GM04504 (cell line): ENCODE measurements at regions not wholly inside any gene's neighbourhood (a gene's known extent, or its start where the extent isn't known, plus 50 kb on each side); places are given as distances from the start of the nearest gene placed in this dataset.
"Not testable (repeated sequence)": the region's sequence is repeated elsewhere in the genome, so short reads cannot be mapped to it uniquely, and the experiment has no call there.

Source experiments
- DNase-seq: peaks from one replicate; pipeline ENCODE4 v3.0.0-alpha.2; 2012; ENCODE audit warnings: low read depth

DNA sequence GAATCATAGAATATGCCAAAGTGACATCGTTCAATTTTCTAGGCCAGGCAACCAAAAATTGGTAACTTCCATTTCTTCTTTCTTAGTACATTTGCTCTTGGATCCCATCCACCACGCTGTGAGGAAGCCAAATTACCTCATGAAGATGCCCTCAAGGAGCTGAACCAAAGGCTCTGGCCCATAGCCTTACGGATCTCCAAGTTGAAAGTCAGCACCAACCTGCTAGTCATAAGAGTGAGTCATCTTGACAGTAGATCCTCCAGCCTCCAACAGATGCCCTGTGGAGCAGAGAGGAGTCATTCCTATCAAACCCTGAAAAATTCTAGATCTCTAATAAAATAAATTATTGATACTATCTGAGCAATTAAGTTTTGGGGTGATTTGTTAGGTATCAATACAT lies 322.5 kb upstream of the COL8A1 start:
- DNase-seq = no peak

DNA sequence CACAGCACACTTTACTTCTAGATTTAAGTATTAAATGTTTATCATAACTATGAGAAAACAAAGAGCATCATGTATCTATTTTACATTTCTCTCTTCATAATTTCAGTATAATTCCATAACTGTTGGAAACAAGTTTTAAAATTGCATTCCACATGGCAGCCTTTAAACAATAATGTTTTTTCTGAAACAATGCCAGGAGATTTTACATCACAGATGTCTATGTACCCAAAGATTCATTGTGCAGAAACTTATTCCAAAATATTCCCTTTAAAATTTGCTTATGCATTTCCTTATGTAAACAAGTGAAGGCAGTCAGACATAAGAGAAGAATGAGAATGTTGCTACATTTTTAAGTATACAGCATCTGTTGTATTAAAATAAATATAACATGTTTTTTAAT lies 324.9 kb upstream of the COL8A1 start:
- DNase-seq = no peak

DNA sequence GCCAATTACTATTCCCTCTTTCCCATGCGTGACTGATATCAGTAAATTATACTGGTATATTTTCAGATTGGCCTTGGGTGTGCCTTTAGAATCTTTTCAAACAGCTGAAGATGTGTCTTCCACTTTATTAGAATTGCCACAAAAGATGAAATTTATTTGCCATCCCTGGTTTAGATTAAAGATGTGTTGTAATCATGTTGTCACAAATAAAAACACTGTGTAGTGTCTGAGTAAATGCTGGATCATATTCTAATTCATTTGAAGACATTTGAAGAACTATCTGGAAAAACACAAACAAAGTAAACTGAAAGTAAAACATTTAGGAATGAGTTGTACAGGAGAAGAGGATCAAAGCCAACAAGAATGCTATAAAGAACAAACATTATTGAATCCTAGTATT lies 339.7 kb upstream of the COL8A1 start:
- no peak for DNase-seq

DNA sequence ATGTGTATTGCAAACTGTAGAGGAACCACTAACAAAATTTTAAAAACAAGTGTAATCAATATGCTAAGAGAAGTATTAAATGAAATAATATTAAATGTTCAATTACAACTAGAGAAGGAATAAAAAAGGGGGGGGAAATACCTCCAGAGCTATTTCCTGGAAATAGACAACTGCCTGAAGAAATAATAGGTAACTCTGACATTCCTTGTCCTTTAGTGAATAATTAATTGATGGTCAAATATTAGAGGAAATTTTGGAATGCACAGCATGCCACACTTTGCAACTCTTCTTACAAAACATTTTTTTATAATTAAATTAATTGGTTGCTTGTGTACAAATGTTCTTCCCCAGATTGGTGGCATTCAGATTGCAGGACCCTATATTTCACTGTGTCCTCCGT lies 342.6 kb upstream of the COL8A1 start:
- no peak for DNase-seq

DNA sequence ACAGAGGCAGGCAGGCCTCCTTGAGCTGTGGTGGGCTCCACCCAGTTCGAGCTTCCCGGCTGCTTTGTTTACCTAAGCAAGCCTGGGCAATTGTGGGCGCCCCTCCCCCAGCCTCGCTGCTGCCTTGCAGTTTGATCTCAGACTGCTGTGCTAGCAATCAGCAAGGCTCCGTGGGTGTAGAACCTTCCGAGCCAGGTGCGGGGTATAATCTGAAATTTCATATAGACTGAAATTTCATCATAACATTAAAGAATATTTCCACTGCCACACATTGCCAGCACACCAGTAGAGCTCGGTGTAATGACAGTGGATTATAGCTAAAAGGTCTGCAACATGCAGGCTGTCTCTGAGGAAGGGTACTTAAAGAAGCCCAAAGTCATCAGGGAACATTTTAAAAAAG lies 344.3 kb upstream of the COL8A1 start:
- DNase-seq = not testable (repeated sequence)

DNA sequence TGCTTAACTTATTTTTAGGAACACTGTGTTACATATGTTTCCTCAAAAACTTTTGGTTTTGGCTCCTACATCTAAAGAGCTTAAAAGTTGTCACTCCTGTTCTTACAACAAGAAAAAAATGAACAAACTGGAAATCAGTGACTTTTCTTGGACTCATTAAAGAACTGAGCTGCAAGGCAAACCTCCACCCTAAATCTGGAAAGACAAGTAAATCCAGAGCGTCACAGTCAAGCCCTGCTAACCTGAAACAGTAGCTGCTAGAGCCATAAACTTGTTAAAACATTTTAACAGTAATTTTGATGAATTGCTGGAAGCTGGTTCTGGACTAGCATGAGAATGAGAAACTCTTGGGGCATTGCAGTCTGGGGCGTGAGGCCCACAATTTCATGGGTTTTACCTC lies 350.5 kb upstream of the COL8A1 start:
- no peak for DNase-seq

DNA sequence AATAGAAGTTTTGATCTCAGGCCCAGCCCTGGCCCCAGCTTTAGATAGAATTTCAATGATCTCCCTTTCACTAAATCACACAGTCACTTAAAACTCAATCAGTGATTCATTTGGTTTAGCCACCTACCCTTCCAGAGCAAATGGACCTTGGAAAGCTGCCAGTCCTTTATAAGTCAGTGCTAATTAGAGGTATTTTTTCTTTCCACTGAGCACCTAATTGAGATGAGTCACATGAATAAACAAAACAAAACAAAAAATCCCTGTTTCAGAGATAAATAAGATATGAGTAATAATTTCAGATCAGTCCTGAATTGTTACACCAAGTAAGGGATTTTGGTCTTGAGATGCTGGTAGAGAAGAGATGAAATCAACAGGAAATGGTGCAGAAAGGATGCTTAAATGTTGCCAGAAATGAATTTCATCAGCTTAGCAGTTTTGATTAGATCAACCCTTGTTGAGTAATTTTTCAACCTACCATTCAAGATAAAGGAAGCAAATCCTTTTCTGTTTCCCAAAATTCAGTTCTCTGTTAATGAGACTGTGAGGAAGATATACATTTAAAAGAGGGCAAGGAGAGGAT lies 352.0 kb upstream of the COL8A1 start:
- no peak for DNase-seq

DNA sequence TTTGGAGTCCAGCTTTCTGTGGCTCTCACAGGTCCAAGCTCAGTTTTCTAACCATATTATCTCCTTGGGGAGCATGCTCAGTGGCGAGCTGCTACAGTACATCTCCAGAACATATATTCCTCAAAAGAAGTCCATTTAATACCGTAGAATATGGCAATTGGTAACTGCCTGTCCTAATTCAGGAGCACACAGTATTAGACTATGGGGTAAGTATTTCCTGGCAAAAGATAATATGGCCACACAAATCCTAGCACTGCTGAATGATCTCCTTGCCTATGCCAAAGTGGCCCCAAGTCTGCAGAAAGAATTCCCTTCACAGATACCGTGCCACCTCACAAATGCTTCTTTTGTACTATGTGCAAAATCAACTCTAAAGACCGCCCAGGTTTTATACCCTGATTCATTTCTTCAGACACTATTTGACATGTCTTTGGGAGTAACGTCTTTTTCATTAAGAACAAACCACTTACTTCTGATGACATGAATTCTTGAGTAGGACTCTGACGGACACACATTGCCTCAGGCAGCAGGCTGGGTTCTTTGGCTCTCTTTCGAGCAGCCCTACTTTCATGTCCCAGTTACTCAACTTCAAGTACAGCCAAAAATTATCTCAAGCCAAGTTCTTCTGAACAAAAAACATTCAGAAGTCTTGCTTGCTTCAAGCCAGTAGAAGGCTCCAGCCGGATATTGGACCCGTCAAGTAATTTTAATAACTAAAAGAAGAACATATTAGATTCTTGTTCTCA lies 368.3 kb upstream of the DCBLD2 start:
- no peak for DNase-seq

DNA sequence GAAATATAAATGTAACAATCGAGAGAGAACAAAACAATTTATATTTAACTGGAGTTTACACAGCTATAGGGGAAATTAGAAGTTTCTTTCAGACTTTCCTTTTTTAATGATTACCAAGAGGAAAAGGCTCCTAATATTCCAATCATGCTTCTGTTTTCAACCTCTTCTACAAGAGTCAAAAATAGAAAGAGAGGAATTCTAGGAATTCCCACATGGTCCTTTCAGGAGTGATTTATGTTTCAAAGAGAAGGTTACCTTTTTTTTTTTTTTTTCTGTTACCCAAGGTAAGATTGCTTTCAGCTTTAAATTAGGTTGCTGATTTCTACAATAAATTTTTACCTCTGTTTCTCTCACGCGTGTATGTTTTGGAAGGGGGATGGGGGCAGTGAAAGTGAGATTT lies 355.3 kb upstream of the DCBLD2 start:
- no peak for DNase-seq

DNA sequence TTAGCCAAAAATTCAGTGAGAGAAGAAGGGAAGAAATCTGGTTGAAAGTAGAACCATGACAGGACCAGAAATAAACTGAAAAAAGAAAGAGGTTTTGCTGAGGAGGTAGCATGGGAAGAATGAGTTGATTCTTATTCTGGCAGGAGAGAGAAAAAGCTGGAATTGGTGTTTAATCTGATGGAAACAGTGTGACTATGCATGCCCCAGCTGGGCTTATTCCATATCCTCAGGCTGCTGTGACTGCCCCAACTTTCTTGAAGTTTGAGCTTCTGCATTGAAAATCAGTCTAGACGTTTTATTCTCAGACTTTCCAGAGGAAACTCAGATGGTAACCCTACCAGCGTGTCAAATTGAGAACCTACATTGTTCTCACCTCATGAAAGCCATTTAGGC lies 352.5 kb upstream of the DCBLD2 start:
- no peak for DNase-seq

DNA sequence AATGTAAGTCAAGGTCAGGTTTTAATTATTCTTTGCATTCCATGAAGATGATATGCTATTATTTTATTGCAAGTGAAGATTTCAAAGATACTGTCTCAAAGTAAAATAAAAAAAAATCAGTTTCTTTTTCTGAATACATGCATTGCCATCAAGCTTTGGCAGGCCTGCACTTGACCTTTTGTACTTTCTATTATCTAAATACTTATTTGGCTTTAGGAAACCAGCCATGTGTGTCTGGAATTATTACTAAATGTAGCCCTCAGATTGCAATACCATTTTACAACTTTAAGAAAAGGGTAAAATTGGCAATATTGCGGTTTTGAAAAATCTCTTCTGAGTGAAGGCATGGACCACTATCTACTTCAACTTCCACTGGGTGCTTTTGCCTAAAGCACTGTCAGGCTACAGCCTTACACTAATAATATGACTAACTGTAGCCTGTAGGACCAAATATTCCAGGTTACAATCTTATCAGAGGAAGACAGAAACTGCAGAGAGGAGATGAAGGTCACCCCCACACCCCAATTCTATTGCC lies 349.4 kb upstream of the DCBLD2 start:
- no peak for DNase-seq

DNA sequence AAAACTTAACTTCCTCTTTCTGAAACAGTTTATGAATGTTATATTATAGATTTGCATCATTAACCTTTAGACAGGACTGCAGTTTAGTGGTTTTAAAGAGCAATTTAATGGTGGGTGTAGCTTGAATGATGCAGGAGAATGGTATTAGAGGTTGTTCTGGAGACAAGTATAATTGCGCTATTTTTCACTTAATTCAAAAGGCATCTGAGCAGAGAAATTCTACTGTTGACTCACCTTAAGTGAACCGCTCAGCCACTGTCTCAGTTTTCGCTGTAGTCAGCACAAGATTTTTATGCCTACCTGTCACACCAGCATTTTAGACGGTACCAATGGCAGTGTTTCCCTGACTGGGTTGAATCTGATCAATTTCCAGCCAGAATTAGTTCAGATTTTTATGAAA lies 348.8 kb upstream of the DCBLD2 start:
- DNase-seq = no peak

DNA sequence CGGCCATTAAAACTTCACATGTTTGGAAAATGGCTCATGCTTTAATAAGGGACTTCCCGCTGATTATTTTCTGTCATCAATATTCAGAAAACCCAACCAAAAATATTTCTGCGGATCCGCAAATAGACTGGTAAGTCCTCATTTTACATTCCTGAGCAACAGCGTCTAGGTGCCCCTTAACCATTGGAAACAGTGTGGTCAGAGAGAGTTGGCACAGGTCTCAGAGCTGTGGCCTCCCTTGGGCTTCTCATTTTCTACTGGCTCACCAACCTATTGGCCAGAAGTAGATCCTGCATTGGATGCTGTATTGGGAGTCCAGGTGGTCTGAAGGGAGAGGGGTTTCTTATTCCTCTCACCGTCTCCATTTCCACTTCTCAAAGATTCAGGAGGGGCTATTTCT lies 348.1 kb upstream of the DCBLD2 start:
- DNase-seq = no peak

DNA sequence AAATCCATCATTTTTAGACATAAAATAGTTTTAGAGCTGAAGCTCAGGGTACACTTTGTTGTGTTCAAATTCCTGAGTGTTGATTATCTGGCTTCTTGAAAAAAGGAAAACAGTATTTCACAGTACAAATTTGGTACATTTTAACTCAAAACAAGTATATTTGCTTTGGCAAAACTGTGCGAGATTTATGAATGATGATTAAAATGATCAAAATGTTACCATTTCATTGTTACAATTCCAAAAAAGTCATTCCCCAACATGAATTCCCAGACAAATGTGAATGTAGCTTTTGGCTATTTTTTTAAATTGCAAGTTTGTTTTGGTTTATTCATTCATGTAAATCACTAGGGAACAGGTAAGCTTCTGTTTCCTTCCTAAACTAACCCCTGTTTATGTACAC lies 347.4 kb upstream of the DCBLD2 start:
- DNase-seq = no peak

DNA sequence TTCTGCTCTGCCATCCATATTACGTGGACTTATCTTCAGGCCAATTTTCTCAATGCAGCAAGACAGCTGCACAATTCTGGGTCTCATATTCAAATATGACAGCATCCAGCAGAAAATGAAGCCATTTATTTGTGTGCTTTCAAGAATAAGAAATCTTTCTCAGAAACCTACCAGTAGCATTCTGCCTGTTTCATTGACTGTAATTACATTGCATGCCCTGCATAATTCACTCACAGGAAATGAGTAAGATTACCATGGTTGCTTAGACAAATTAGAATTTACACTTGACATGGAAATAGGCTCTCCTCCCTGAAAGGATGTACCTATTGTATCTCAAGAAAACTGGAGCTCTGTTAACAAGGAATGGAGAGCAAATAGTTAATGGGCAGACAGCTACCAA lies 346.6 kb upstream of the DCBLD2 start:
- no peak for DNase-seq

DNA sequence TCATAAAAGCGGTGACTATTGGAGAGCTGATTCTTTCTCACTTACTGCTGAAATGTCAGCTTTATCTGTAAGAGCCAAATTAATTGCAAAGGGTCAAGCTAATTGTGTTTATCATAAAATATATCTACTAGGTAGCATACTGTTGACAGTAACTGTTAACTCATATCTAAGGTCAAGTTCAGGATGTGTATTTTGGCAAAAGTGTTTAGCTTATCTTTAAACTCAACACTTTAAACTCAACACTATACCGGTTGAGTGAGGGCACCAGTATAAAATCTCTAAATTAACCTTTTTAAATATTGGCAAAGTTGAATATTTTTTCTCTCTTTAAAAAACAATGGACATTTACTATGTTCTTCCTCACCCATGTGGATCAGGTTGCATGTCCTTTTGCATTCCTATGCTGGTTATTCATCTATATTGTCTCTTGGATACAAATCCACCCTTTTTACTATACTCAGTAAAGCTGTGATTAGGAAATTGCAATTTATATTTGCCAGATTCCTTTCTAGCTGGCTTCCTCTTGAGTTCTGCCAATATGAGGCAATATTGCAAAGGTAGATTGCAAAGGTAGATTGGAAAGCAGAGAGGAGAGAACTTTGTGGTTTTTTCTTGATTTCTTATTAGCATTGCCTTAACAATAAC lies 344.6 kb upstream of the DCBLD2 start:
- DNase-seq = no peak

DNA sequence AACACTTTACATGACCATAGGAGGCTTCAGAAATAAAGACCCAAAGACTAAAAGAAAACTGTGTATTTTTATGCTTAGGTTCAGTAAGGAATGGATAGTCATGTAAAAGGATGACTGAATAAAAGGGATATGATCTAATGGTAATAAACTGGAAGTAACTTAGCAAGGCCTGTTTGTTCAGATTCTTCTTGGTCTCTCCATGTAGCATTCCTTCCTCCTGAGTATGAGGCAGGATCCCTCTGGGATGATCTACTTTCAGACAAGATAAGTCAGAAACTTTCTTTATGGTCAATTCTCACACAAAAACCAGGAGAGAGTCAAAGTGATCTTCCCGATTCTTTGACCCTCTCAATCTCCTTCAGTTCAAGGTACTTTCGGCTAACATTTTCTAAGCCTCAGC lies 340.8 kb upstream of the DCBLD2 start:
- DNase-seq = no peak

DNA sequence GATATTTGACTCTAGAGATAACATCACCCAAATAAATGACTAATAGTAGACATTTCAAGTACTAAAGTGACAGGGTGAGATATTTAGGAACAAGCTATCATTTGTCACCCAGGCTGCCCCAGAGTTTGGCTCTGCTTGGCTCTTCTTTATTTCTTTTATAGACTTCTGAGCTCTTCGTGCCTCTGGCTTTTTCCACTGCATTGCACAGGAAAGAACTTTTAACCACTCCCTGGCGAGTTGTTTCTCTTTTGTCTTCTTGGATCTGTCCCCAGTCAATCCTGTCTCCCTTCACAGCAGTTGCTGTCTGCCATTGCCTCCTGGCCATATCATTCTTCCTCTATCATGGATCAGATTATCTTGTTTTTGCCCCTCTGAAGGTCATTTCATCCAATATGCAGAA lies 339.2 kb upstream of the DCBLD2 start:
- DNase-seq = no peak

DNA sequence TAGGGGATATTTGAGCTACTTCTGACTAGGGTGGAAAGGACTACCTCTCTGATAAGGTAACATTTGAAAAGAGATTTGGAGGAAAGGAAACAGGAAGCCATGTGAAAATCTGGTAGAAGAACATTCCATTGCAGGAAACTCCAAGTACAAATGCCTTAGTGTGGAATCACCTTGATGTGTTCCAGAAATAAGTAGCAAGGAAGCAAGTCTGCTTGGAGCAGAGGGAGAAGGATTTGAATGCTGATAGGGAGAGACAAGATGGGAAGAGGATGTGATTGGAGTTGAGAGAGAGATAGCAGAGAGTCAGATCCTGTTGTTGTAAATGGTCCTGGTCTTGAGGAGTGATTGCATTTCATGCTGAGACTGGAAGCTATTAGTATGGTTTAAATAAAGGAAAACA lies 335.1 kb upstream of the DCBLD2 start:
- no peak for DNase-seq

DNA sequence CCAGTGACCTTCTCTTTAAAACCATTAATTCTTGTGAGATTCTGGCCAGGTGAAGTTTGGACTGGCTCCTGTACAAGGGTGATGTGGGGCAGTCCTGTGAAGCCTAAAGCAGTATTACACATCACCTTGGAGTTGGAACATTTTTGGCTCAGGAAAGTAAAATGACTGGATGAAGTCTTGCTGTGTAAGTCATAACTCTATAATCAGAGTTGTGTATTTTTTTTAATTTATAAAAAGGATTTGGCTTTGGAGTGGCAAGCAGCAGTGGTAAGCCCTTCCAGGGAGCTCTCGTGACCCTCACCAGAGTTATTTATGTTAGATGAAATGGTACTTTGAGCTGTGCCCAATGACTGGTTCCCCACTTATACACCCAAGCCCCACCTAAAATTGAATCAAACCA lies 331.2 kb upstream of the DCBLD2 start:
- DNase-seq = no peak

DNA sequence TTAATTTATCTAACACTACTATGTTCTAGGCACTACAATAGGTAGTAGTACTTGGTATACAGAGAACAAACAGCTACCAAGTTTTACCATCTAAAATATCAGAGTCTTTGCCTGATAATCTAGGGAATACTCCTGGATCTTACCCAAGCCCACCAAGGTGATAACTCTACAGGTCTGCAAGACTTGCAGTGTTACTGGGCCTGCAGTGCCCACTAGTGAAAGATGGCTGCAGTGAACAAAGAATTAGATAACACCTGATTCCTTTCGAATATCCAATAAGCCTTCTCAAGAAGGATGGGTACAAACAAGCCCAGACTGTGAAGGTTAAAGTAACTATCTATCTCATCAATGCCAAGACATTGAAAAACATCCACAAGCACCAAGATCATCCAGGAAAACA lies 317.0 kb upstream of the DCBLD2 start:
- DNase-seq = no peak

DNA sequence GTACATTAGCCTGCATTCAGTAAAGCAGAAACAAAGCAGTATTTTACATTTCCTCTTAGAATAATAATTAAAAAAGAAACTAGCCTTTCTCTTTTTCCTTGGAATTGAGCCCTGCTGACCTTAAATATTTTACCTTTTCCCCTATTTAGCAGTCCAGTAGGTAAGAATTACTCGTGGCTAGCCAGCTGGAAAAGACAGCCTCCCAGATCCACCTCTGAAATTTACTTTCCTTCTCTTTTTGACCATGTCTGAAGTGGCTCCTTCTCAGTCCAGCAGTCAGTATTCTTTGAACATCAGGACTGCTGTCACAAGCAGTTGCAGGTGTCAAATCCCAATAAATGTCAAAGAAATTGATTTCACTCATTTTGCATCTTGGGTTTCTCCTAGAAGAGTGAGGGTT lies 311.5 kb upstream of the DCBLD2 start:
- DNase-seq = no peak

DNA sequence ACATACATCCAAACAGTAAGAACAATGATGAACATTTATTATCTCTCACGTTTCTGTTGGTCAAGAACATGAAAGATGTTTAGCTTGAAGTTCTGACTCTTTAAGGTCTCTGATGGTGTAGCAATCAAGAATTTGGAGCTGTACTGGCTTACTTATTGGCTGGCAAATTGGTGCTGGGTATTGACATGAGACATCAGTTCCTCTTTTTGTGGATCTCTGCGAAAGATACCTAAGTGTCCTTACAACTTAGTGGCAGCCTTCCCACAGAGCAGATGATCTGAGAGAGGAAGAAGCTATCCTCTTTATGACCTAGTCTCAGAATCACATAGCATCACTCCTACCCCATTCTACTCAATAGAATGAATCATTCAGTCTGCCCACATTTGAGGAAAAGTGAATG lies 309.8 kb upstream of the DCBLD2 start:
- no peak for DNase-seq

DNA sequence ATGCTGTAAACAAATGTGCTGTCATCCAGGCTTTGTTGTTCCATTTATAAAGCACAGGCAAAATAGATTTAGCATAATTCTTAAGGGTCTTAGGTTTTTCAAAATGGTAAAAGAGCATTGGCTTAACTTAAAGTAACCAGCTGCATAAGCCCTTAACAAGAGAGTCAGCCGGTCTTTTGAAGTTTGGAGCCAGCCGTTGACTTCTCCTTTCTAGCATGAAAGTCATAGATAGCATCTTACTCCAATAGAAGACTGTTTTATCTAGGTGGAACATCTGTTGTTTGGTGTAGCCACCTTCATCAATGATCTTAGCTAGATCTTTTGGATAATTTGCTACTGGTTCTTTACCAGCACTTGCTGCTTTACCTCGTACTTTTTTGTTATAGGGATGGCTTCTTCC lies 297.5 kb upstream of the DCBLD2 start:
- no peak for DNase-seq
